ENCODE measurements at regions not wholly inside any gene's neighbourhood (a gene's known extent, or its start where the extent isn't known, plus 50 kb on each side); places are given as distances from the start of the nearest gene placed in this dataset.

DNA sequence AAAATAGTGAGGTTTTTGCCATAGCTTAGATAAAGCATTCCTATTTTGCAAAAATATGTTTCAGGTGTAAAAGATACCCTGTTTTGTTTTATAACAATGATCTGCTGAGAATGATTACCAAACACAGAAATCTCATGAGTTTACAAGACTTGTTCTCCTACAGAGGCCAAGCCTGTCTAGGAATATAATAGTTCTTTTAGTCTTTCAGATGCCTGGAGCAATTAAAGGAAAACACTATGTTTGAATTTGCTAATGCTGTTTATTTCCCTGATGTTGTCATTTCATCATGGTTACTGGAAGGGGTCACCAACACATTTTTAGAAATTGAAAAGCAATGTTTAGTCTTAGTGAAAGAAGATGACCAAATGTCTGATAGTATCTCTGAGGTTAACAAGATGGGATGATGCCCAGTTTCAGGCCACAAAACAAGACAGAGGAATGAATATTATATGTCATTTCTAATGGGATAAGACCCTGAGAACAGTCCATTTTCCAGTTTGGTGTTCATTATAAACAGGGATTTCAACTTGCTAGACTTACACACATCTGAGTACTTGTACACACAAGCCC lies 559.9 kb downstream of the INHBA start:
- no peak overlapping the region for H3K4me3 ChIP-seq
- H3K27ac ChIP-seq = no peak overlapping the region
- H3K36me3 ChIP-seq = no peaks in the 10 kb centered on the region
- no peak for DNase-seq (ENCODE audit: low spot score in 2 of 2)
- TF ChIP-seq EP300 (IDR thresholded peaks at IDR 0.05) = no peak
- TF ChIP-seq POLR2AphosphoS5 (IDR thresholded peaks at IDR 0.05) = no peak
- no peak for TF ChIP-seq CTCF (IDR thresholded peaks at IDR 0.05)
- no peak for TF ChIP-seq POLR2A (IDR thresholded peaks at IDR 0.05)
- H3K4me1 ChIP-seq = peaks cover 8% of the 10 kb centered on the region
- no peaks in the 10 kb centered on the region for H3K9me3 ChIP-seq
- H3K27me3 ChIP-seq = no peaks in the 10 kb centered on the region

DNA sequence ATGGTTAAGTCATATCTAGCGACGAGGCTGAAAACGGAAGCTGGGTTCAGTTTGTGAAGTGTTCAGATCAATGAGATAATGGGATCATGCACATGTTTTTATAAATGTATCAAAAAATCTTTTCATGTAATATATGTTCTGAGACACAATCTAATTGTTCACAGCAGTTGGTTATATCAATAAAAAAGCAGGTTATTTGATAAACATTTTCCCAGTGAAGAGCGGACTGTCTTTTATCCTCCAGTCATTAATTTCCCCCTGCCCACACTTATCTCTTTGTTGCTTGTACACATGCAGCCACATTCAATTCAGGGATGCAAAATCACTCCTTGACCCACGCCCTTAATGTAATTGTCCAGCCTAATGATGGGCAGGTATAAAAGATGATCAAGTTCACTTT lies 563.1 kb downstream of the INHBA start:
- Histone ChIP-seq H3K36me3 (no peaks in the 10 kb centered on the region), H3K9me3 (no peaks in the 10 kb centered on the region), H3K27ac (no peak overlapping the region), H3K27me3 (no peaks in the 10 kb centered on the region), H3K4me3 (no peak overlapping the region), H3K4me1 (no peaks in the 10 kb centered on the region)
- 85% methylated on average over 5 of the region's 5 CpGs for WGBS
- no peak for TF ChIP-seq CTCF (IDR thresholded peaks at IDR 0.05)
- no peak for TF ChIP-seq EP300 (IDR thresholded peaks at IDR 0.05)
- no peak for TF ChIP-seq POLR2AphosphoS5 (IDR thresholded peaks at IDR 0.05)
- no peak for TF ChIP-seq POLR2A (IDR thresholded peaks at IDR 0.05)
- no peak for DNase-seq (ENCODE audit: low spot score in 2 of 2)

GRCh38 chr7:41136551-41136950 lies 566.3 kb downstream of the INHBA start:
- WGBS = 100% methylated on average over 2 of the region's 15 CpGs
- H3K27ac ChIP-seq = no peak overlapping the region
- no peak for DNase-seq (ENCODE audit: low spot score in 2 of 2)
- TF ChIP-seq POLR2AphosphoS5 (IDR thresholded peaks at IDR 0.05) (no peak), POLR2A (IDR thresholded peaks at IDR 0.05) (no peak), EP300 (IDR thresholded peaks at IDR 0.05) (no peak), CTCF (IDR thresholded peaks at IDR 0.05) (no peak)
- no peaks in the 10 kb centered on the region for H3K36me3 ChIP-seq
- peaks cover 10% of the 10 kb centered on the region for H3K4me1 ChIP-seq
- no peaks in the 10 kb centered on the region for H3K27me3 ChIP-seq
- H3K9me3 ChIP-seq = no peaks in the 10 kb centered on the region
- H3K4me3 ChIP-seq = no peak overlapping the region

GRCh38 chr7:41135511-41135910 lies 567.4 kb downstream of the INHBA start:
- Histone ChIP-seq H3K9me3 (no peaks in the 10 kb centered on the region), H3K27ac (no peak overlapping the region), H3K36me3 (no peaks in the 10 kb centered on the region), H3K4me1 (peaks cover 10% of the 10 kb centered on the region), H3K27me3 (no peaks in the 10 kb centered on the region), H3K4me3 (no peak overlapping the region)
- no peak for TF ChIP-seq POLR2A (IDR thresholded peaks at IDR 0.05)
- TF ChIP-seq POLR2AphosphoS5 (IDR thresholded peaks at IDR 0.05) = no peak
- TF ChIP-seq CTCF (IDR thresholded peaks at IDR 0.05) = no peak
- no peak for TF ChIP-seq EP300 (IDR thresholded peaks at IDR 0.05)
- DNase-seq (ENCODE audit: low spot score in 2 of 2) = no peak
- 94% methylated on average over 2 of the region's 6 CpGs for WGBS

GRCh38 chr7:41134300-41135255 lies 568.3 kb downstream of the INHBA start:
- no peak overlapping the region for H3K27ac ChIP-seq
- no peak overlapping the region for H3K4me3 ChIP-seq
- WGBS = 13% methylated on average over 3 of the region's 3 CpGs
- H3K9me3 ChIP-seq = no peaks in the 10 kb centered on the region
- H3K36me3 ChIP-seq = no peaks in the 10 kb centered on the region
- no peak for DNase-seq (ENCODE audit: low spot score in 2 of 2)
- TF ChIP-seq EP300 (IDR thresholded peaks at IDR 0.05) (no peak), CTCF (IDR thresholded peaks at IDR 0.05) (no peak), POLR2AphosphoS5 (IDR thresholded peaks at IDR 0.05) (no peak), POLR2A (IDR thresholded peaks at IDR 0.05) (no peak)
- peaks cover 10% of the 10 kb centered on the region for H3K4me1 ChIP-seq
- no peaks in the 10 kb centered on the region for H3K27me3 ChIP-seq

Measured in suprapubic skin (tissue), 4 donors.